ENCODE measurements at regions not wholly inside any gene's neighbourhood (a gene's known extent, or its start where the extent isn't known, plus 50 kb on each side); places are given as distances from the start of the nearest gene placed in this dataset.

DNA sequence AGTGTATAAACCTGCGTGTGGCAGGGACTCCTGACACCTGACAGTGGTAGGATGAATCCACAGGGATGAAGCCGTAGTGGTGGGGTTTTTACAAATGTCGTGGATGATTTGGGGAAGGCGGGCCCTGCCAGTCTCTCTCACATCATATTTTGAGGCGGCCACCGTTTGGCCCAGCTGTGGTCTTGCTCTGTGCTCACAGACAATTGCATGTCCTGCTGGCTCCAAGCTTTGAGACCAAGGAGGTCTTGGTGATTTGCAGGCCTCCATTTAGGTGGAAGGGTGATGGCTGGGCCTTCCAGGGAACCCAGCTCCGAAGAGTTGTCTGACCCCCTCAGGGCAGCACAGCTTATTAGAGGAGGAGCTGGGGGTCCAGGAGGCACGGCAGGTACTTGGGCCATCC, 151.1 kb upstream of the SHH start:
- no peaks in the 10 kb centered on the region for H3K4me1 ChIP-seq
- no peaks in the 10 kb centered on the region for H3K36me3 ChIP-seq
- H3K27ac ChIP-seq, result no peak overlapping the region
- TF ChIP-seq POLR2AphosphoS5 (IDR thresholded peaks at IDR 0.05) (no peak), EP300 (IDR thresholded peaks at IDR 0.05) (no peak), POLR2A (IDR thresholded peaks at IDR 0.05) (no peak)
- TF ChIP-seq, protein P1, sequence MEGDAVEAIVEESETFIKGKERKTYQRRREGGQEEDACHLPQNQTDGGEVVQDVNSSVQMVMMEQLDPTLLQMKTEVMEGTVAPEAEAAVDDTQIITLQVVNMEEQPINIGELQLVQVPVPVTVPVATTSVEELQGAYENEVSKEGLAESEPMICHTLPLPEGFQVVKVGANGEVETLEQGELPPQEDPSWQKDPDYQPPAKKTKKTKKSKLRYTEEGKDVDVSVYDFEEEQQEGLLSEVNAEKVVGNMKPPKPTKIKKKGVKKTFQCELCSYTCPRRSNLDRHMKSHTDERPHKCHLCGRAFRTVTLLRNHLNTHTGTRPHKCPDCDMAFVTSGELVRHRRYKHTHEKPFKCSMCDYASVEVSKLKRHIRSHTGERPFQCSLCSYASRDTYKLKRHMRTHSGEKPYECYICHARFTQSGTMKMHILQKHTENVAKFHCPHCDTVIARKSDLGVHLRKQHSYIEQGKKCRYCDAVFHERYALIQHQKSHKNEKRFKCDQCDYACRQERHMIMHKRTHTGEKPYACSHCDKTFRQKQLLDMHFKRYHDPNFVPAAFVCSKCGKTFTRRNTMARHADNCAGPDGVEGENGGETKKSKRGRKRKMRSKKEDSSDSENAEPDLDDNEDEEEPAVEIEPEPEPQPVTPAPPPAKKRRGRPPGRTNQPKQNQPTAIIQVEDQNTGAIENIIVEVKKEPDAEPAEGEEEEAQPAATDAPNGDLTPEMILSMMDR (IDR thresholded peaks at IDR 0.05), result no peak
- H3K4me3 ChIP-seq, result no peak overlapping the region
- ATAC-seq, result no peak
- H3K9me3 ChIP-seq, result no peaks in the 10 kb centered on the region
- 80 to 86% methylated on average over 3 to 4 of the region's 8 CpGs for WGBS, 2 donors (ENCODE audit: low coverage in 1 of 2)
- H3K27me3 ChIP-seq, result peaks cover 10% of the 10 kb centered on the region

DNA sequence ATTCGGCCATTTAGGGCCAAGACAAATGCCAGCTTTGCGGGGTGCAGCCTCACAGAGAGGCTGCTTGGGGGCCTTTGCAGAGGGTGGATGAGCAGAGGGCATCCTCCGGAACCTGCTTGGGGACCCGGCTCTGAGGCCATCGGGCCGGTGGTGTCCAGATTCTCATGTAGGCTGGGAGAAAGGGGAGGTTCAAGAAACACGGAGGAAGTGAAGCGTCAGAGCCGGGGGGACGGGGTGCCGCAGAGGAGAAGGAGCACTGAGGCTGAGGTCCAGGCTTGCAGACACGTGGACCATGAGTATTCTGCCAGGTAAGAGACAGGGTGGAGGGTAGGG, 150.7 kb upstream of the SHH start:
- H3K36me3 ChIP-seq, result no peaks in the 10 kb centered on the region
- H3K4me3 ChIP-seq, result no peak overlapping the region
- H3K27ac ChIP-seq, result no peak overlapping the region
- peaks cover 10% of the 10 kb centered on the region for H3K27me3 ChIP-seq
- no peak for ATAC-seq
- WGBS, 2 donors (ENCODE audit: low coverage in 1 of 2), result 78 to 94% methylated on average over 4 to 11 of the region's 12 CpGs
- H3K9me3 ChIP-seq, result no peaks in the 10 kb centered on the region
- H3K4me1 ChIP-seq, result no peaks in the 10 kb centered on the region
- TF ChIP-seq, protein P1 (IDR thresholded peaks at IDR 0.05), result no peak
- TF ChIP-seq POLR2AphosphoS5 (IDR thresholded peaks at IDR 0.05), result no peak
- no peak for TF ChIP-seq POLR2A (IDR thresholded peaks at IDR 0.05)
- TF ChIP-seq EP300 (IDR thresholded peaks at IDR 0.05), result no peak

DNA sequence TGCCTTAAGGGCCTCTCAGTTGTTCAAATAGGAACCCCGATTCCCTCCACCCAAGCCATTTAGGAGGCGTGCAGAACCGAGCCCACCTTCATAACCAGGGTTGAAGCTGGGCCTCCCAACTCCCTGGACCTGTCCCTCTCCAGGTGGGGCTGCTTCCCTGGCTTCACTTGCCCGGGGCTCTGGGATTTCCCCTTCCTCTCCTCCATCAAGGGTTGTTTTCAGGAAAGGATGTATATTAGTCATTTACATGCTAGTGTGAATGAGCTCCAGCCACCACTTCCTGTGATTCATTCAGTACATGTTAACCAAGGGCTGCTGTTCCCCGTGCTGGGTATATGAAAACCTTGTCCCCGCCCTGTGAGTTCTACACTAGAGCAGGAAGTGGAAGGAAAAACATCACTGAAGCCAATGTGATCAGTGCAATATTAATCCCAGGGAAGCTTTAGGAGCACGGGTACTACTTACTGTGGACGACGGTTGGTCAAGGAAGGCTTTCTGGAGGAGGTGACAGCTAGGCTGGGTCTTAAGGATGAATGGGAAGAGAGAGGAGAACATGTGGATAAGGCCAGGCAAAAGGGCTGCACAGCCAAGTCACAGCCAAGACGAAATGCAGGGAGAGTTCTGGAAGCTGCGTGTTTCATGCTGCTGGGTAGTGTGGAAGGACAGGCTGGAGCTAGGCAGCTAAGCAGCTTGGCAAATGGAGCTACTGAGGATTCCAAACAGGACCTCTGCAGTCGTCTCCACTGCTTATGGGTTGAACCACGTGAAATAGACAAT, 150.1 kb upstream of the SHH start:
- WGBS, 2 donors (ENCODE audit: low coverage in 1 of 2), result 68 to 75% methylated on average over 6 to 11 of the region's 13 CpGs
- H3K9me3 ChIP-seq, result no peaks in the 10 kb centered on the region
- TF ChIP-seq, protein P1 (IDR thresholded peaks at IDR 0.05), result no peak
- no peak for TF ChIP-seq POLR2A (IDR thresholded peaks at IDR 0.05)
- TF ChIP-seq POLR2AphosphoS5 (IDR thresholded peaks at IDR 0.05), result no peak
- TF ChIP-seq EP300 (IDR thresholded peaks at IDR 0.05), result no peak
- no peaks in the 10 kb centered on the region for H3K4me1 ChIP-seq
- no peak overlapping the region for H3K4me3 ChIP-seq
- no peak overlapping the region for H3K27ac ChIP-seq
- no peaks in the 10 kb centered on the region for H3K36me3 ChIP-seq
- no peak for ATAC-seq
- peaks cover 10% of the 10 kb centered on the region for H3K27me3 ChIP-seq

DNA sequence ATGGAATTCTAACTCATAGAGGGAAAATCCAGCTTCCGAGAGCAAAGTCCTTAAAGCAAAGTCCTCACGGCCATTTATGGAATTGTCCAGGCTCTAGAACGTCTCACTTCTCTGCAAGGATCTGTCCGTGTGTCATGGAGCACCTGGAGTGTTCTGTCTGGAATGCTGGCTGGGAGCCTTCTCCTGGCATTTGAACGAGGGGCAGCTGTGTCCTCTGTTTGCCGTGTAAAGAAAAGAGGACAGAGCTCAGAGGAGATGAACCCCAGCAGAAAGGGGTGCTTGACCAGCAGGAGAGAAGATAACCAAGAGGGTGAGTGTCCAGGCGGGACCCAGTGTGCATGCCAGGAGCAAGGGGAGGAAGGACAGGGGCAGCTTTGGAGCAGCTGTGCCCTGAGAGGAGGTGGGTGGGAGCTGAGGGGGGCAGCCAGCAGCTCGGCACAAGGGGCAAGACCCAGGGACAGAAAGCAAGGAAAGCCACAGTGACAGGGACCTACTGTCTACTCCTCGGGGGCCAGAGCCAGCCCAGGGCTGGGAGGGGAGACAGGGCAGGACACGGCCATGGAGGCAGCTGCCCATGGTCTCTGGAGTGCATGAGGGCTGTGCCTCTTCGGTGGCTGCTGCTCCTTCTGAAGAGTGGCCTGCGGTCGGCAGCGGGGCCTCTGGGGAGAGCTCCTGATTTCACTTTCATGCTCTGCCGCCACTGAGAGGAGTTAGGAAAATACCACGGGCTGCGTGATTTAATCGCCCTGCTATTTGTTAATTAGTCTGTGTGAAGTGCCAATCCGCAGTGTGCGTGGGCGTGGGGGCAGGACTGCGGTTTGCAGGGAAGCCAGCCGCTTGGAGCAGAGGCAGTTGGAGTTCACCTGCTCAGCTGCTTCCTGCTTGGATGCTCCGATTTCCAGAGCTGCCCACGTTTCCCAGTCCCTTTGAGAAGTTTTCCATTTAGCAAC, 149.3 kb upstream of the SHH start:
- no peak overlapping the region for H3K4me3 ChIP-seq

More for the DNA sequence above, 149.3 kb upstream of the SHH start:
- Histone ChIP-seq H3K27me3 (peaks cover 10% of the 10 kb centered on the region), H3K9me3 (no peaks in the 10 kb centered on the region), H3K4me1 (no peaks in the 10 kb centered on the region), H3K36me3 (no peaks in the 10 kb centered on the region), H3K27ac (no peak overlapping the region)
- no peak for TF ChIP-seq EP300 (IDR thresholded peaks at IDR 0.05)
- no peak for TF ChIP-seq POLR2AphosphoS5 (IDR thresholded peaks at IDR 0.05)
- TF ChIP-seq, protein P1 (IDR thresholded peaks at IDR 0.05), result no peak
- no peak for ATAC-seq
- 45 to 76% methylated on average over 4 to 8 of the region's 25 CpGs for WGBS, 2 donors (ENCODE audit: low coverage in 1 of 2)
